OCI-LY3 (cell line): ENCODE measurements at regions not wholly inside any gene's neighbourhood (a gene's known extent, or its start where the extent isn't known, plus 50 kb on each side); places are given as distances from the start of the nearest gene placed in this dataset.

ENCODE experiments used
- CTCF ChIP-seq: fragments of 200-600, 300-600 bp; sonication (generic); IDR thresholded peaks from 2 replicates; pipeline ENCODE4 v1.5.1; 2014; ENCODE audit warnings: antibody characterized with exemption, low read length, low read depth
- EZH2phosphoT487 ChIP-seq: fragments of 200-600 bp; shearing (Covaris generic); IDR thresholded peaks from 2 replicates; pipeline ENCODE4 v1.6.1; 2018; ENCODE audit warnings: antibody characterized with exemption, mixed run types, low read depth

GRCh38 chr6:86536121-86536520, 401.2 kb upstream of the HTR1E start:
- TF ChIP-seq CTCF, result no peak
- TF ChIP-seq EZH2phosphoT487, result no peak
